Kidney epithelial cell (primary cell): ENCODE measurements at regions not wholly inside any gene's neighbourhood (a gene's known extent, or its start where the extent isn't known, plus 50 kb on each side); places are given as distances from the start of the nearest gene placed in this dataset.

Experiments
- DNase-seq: peaks from one replicate; pipeline ENCODE4 v3.0.0-alpha.2; 2010; ENCODE audit warnings: low read depth
- H3K27me3 ChIP-seq: 2 replicates; pipeline ENCODE4 v1.6.0; 2011; ENCODE audit warnings: low read length; ENCODE audit not compliant: control insufficient read depth, insufficient read depth
- H3K36me3 ChIP-seq: 2 replicates; pipeline ENCODE4 v1.5.1; 2011; ENCODE audit warnings: low read length; ENCODE audit not compliant: control insufficient read depth, insufficient read depth
- H3K4me3 ChIP-seq: 2 replicates; pipeline ENCODE4 v1.5.1; 2011; ENCODE audit warnings: low read depth, mild to moderate bottlenecking, control low read depth, low read length
- TF ChIP-seq, protein P1 (sequence below): IDR thresholded peaks from 2 replicates; pipeline ENCODE4 v1.5.1; 2011; ENCODE audit warnings: mild to moderate bottlenecking, moderate library complexity, low read length, control low read depth, inconsistent platforms; ENCODE audit not compliant: insufficient read depth, poor library complexity, severe bottlenecking

DNA sequence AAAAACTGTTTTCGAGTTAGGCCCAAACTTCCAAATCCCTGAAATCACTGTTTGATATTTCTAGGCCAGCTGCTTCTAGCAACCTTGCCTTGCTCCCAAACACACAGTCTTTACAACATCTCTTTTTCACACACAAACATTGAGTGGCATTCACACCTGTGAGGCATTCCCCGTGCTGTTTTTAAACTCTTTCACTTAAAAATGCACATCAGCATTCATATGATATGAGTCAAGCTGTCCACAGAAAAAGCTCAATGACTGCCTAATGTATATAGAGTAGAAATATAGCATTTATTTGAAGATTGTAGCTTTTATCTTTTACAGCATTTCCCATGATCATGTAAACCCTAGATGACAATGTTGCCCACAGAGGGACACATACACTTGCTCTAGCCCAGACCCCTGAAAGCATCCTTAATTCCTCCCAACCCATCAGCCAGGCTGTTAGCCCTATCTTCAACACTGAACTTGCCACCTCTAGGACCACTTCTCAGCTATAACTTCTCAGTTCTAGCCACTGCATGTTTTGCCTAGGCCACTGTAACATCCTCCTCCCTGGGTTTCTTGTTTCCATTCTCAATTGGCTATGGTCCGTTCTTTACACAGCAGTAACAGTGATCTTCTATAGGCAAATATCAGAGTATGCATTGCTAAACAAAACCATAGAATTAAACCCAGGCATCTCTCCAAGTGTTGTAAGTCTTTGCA, 782.6 kb downstream of the DIPK2A start:
- Histone ChIP-seq H3K27me3 (no peaks in the 10 kb centered on the region), H3K4me3 (no peak overlapping the region), H3K36me3 (no peaks in the 10 kb centered on the region)
- no peak for DNase-seq
- TF ChIP-seq, protein P1, sequence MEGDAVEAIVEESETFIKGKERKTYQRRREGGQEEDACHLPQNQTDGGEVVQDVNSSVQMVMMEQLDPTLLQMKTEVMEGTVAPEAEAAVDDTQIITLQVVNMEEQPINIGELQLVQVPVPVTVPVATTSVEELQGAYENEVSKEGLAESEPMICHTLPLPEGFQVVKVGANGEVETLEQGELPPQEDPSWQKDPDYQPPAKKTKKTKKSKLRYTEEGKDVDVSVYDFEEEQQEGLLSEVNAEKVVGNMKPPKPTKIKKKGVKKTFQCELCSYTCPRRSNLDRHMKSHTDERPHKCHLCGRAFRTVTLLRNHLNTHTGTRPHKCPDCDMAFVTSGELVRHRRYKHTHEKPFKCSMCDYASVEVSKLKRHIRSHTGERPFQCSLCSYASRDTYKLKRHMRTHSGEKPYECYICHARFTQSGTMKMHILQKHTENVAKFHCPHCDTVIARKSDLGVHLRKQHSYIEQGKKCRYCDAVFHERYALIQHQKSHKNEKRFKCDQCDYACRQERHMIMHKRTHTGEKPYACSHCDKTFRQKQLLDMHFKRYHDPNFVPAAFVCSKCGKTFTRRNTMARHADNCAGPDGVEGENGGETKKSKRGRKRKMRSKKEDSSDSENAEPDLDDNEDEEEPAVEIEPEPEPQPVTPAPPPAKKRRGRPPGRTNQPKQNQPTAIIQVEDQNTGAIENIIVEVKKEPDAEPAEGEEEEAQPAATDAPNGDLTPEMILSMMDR = no peak

DNA sequence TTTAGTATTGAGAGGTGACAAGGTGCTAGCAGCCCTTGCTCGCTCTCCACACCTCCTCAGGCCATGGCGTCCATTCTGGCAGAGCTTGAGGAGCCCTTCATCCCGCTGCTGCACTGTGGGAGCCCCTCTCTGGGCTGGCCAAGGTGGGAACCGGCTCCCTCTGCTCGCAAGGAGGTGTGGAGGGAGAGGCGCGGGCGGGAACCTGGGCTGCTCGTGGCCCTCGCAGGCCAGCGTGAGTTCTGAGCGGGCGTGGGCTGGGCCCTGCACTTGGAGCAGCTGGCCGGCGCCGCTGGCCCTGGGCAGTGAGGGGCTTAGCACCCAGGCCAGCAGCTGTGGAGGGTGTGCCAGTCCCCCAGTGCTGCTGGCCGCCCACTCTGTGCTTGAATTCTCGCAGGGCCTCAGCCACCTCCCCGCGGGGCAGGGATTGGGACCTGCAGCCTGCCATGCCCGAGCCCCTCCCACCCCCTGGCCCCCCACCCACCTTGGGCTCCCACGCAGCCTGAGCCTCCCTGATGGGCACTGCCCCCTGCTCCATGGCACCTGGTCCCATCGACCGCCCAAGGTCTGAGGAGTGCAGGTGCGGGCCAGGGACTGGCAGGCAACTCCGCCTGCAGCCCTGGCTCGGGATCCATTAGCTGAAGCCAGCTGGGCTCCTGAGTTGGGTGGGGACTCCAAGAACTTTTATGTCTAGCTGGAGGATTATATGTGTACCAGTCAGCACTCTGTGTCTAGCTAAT, 785.2 kb downstream of the DIPK2A start:
- Histone ChIP-seq H3K27me3 (no peaks in the 10 kb centered on the region), H3K36me3 (no peaks in the 10 kb centered on the region), H3K4me3 (no peak overlapping the region)
- no peak for DNase-seq
- TF ChIP-seq, protein P1 = no peak

DNA sequence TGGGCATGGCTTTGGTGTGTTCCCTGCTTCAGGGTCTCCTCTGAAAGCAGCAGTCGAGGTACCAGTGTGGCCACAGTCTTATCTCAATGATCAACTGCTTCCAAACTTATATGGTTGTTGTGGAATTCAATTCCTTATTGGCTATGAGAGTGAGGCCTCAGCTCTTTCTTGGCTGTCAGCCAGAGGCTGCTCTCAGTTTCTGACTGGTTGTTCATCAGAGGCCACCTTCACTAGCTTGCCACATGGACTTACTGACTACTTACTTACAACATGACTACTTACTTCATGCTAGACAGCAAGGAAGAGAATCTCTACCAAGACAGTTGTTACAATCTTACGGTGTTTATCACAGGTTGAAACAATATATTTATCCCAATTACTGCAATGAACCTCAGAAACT, 789.2 kb downstream of the DIPK2A start:
- no peaks in the 10 kb centered on the region for H3K27me3 ChIP-seq
- no peak overlapping the region for H3K4me3 ChIP-seq
- no peaks in the 10 kb centered on the region for H3K36me3 ChIP-seq
- no peak for DNase-seq
- TF ChIP-seq, protein P1 = no peak

DNA sequence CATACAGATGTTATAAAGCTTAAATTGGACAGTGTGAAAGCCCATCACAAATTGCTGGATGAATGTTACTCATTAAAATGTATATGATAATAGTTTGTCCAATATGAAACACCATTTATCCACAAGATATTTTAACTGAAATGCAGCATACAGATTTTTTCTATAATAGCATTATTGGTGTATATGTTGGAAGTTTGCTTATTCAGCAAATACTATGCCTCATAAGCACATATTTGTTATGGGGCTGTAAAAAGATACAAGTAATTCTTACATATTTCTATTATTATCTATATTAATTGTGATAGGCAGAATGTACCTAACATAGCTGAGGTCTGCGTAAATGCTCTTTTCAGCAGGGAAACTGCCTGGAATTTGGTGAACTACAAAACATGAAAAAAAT, 790.5 kb downstream of the DIPK2A start:
- Histone ChIP-seq H3K4me3 (no peak overlapping the region), H3K27me3 (no peaks in the 10 kb centered on the region), H3K36me3 (no peaks in the 10 kb centered on the region)
- no peak for DNase-seq
- TF ChIP-seq, protein P1 = no peak

DNA sequence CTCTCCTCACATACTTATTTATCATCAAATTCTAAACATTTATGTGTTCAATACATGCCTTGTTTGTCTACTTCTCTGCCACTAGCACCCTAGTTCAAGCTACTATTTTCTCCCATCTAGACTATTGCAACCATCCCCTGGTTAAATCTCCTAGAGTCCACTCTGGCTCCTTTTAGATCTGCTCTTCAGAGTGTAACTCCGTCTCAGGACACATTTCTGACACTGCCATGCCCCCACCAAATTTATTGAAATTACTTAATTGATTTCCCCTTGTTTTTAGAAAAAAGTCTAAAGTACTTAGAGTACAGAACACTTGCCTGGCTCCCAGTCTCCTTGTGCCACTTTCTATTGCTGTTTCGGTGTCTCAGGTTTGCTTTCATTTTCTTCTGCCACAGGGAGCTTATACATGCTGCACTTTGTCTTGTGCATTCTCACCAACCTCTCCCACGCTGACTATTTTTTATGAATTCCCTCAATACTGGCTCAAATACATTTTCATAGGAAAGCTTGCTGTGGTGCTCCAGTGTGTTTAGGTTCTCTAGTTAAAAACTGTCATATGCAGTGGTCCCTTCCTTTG, 792.3 kb downstream of the DIPK2A start:
- TF ChIP-seq, protein P1 = no peak
- Histone ChIP-seq H3K4me3 (no peak overlapping the region), H3K36me3 (no peaks in the 10 kb centered on the region), H3K27me3 (no peaks in the 10 kb centered on the region)
- no peak for DNase-seq
